ENCODE measurements at regions not wholly inside any gene's neighbourhood (a gene's known extent, or its start where the extent isn't known, plus 50 kb on each side); places are given as distances from the start of the nearest gene placed in this dataset.

GRCh38 chr7:125431349-125431748, 501.7 kb upstream of the POT1 start:
- TF ChIP-seq EZH2phosphoT487 (IDR thresholded peaks at IDR 0.05; ENCODE audit: low read depth, severe bottlenecking, unreplicated experiment) (no peak), CTCF (IDR thresholded peaks at IDR 0.05; ENCODE audit: poor library complexity) (no peak), EZH2 (IDR thresholded peaks at IDR 0.05; ENCODE audit: borderline replicate concordance) (no peak)

Measured in hepatocyte (in vitro differentiated cells).